H1 (cell line): ENCODE measurements at regions not wholly inside any gene's neighbourhood (a gene's known extent, or its start where the extent isn't known, plus 50 kb on each side); places are given as distances from the start of the nearest gene placed in this dataset.

ENCODE experiments used
- CTCF ChIA-PET: fragments of 300-600 bp; sonication (Branson Sonifier 250); formaldehyde crosslinking; loops from one replicate; lab custom pipeline; 2021; ENCODE audit not compliant: partially characterized antibody; lab: Charles Lee
- POLR2A ChIA-PET: fragments of 300-600 bp; sonication (Branson Sonifier 250); formaldehyde crosslinking; loops from one replicate; lab custom pipeline; 2021; ENCODE audit warnings: inconsistent platforms; ENCODE audit not compliant: partially characterized antibody; lab: Charles Lee
- DNase-seq, 2 experiments: peaks; one replicate each; pipeline versions ENCODE4 v3.0.0 to v3.0.0-alpha.2; 2010 to 2022; ENCODE audit warnings: low spot score in 2 of 2, low read depth in 1 of 2, mixed read lengths in 1 of 2
- FAIRE-seq: peaks from 2 replicates; lab custom pipeline; 2011; peaks lifted over from hg19 to GRCh38; lab: Jason Lieb, UNC
- H2AFZ ChIP-seq: 2 replicates; pipeline ENCODE4 v1.8.1; 2012; ENCODE audit warnings: low read length, inconsistent platforms
- H2AK5ac ChIP-seq: 2 replicates; pipeline ENCODE4 v1.6.1; 2013; ENCODE audit warnings: low read depth, low read length
- H2BK120ac ChIP-seq: replicated peaks from 2 replicates; pipeline ENCODE3; 2013; ENCODE audit warnings: low read depth, low read length, inconsistent platforms
- H2BK12ac ChIP-seq: 2 replicates; pipeline ENCODE4 v1.6.1; 2013; ENCODE audit warnings: low read depth, low read length
- H2BK15ac ChIP-seq: 2 replicates; pipeline ENCODE4 v1.6.1; 2013; ENCODE audit warnings: low read length
- H2BK20ac ChIP-seq: 2 replicates; pipeline ENCODE4 v1.6.1; 2013; ENCODE audit warnings: low read length
- H2BK5ac ChIP-seq: 2 replicates; pipeline ENCODE4 v1.6.1; 2013; ENCODE audit warnings: low read depth, low read length
- H3K14ac ChIP-seq: 2 replicates; pipeline ENCODE4 v1.6.1; 2013; ENCODE audit warnings: inconsistent platforms; ENCODE audit not compliant: insufficient read length
- H3K18ac ChIP-seq: 2 replicates; pipeline ENCODE4 v1.6.1; 2013; ENCODE audit warnings: low read length; ENCODE audit errors: extremely low read depth
- H3K23ac ChIP-seq: 2 replicates; pipeline ENCODE4 v1.6.1; 2013; ENCODE audit warnings: inconsistent platforms; ENCODE audit not compliant: insufficient read length
- H3K23me2 ChIP-seq: 2 replicates; pipeline ENCODE4 v1.6.1; 2013; ENCODE audit warnings: low read depth, low read length
- H3K27ac ChIP-seq: 2 replicates; pipeline ENCODE4 v1.6.1; 2011; ENCODE audit warnings: low read depth, low read length, inconsistent platforms
- H3K27me3 ChIP-seq, 4 experiments: replicated peaks in 1 of 4; 1 replicate in 1 of 4; 2 replicates in 3 of 4; pipeline versions ENCODE4 v1.6.1 to v1.8.1; 2011 to 2013; ENCODE audit warnings: low read length in 3 of 4, mild to moderate bottlenecking in 3 of 4, inconsistent platforms in 2 of 4, mixed read lengths in 2 of 4, moderate library complexity in 1 of 4; ENCODE audit not compliant: control insufficient read depth in 3 of 4, insufficient read depth in 3 of 4; ENCODE audit errors: extremely low read depth in 1 of 4
- H3K36me3 ChIP-seq, 4 experiments: 2 replicates each; pipeline versions ENCODE4 v1.6.1 to v1.8.1; 2011 to 2013; ENCODE audit warnings: mild to moderate bottlenecking in 4 of 4, low read length in 3 of 4, moderate library complexity in 2 of 4, control low read depth in 1 of 4, inconsistent platforms in 1 of 4; ENCODE audit not compliant: insufficient read depth in 4 of 4, control insufficient read depth in 2 of 4
- H3K4ac ChIP-seq: replicated peaks from 2 replicates; pipeline ENCODE3; 2013; ENCODE audit warnings: low read length, low read depth, mixed read lengths, inconsistent platforms; ENCODE audit not compliant: insufficient read length
- H3K4me1 ChIP-seq, 4 experiments: replicated peaks in 1 of 4; 1 replicate in 1 of 4; 2 replicates in 3 of 4; pipeline versions ENCODE4 v1.6.1 to v1.8.1; 2011 to 2013; ENCODE audit warnings: low read length in 3 of 4, inconsistent platforms in 2 of 4, mixed read lengths in 1 of 4; ENCODE audit not compliant: insufficient read depth in 4 of 4, control insufficient read depth in 3 of 4
- H3K4me2 ChIP-seq, 2 experiments: 2 replicates each; pipeline versions ENCODE4 v1.6.1 to v1.8.1; 2011 to 2013; ENCODE audit warnings: low read depth in 2 of 2, low read length in 2 of 2, control low read depth in 1 of 2, inconsistent platforms in 1 of 2, mild to moderate bottlenecking in 1 of 2; ENCODE audit not compliant: insufficient read depth in 1 of 2
- H3K4me3 ChIP-seq, 4 experiments: fragments of 200-600, 300-600 bp in 1 of 4; sonication (generic), shearing (Covaris generic), sonication (Bioruptor Twin) in 1 of 4; 2 replicates each; pipeline versions ENCODE4 v1.5.1 to v1.8.1; 2011 to 2016; ENCODE audit warnings: low read length in 4 of 4, low read depth in 3 of 4, control low read depth in 2 of 4, inconsistent platforms in 2 of 4, mild to moderate bottlenecking in 2 of 4, mixed read lengths in 1 of 4, moderate library complexity in 1 of 4; ENCODE audit not compliant: insufficient read depth in 2 of 4; ENCODE audit errors: extremely low read depth in 1 of 4
- H3K56ac ChIP-seq: replicated peaks from 2 replicates; pipeline ENCODE3; 2013; ENCODE audit warnings: low read depth, mild to moderate bottlenecking, mixed read lengths, low read length, inconsistent platforms; ENCODE audit not compliant: insufficient read length
- H3K79me1 ChIP-seq: 2 replicates; pipeline ENCODE4 v1.6.1; 2013; ENCODE audit warnings: low read depth, low read length, control low read depth
- H3K79me2 ChIP-seq, 2 experiments: 2 replicates each; pipeline versions ENCODE4 v1.6.1 to v1.8.1; 2012 to 2013; ENCODE audit warnings: low read length in 2 of 2, mild to moderate bottlenecking in 2 of 2, inconsistent platforms in 1 of 2; ENCODE audit not compliant: insufficient read depth in 2 of 2, control insufficient read depth in 1 of 2
- H3K9ac ChIP-seq, 4 experiments: replicated peaks in 1 of 4; 1 replicate in 1 of 4; 2 replicates in 3 of 4; pipeline versions ENCODE4 v1.6.1 to v1.8.1; 2011 to 2013; ENCODE audit warnings: low read depth in 3 of 4, low read length in 3 of 4, control low read depth in 2 of 4, mild to moderate bottlenecking in 2 of 4, moderate library complexity in 2 of 4, inconsistent platforms in 1 of 4; ENCODE audit errors: extremely low read depth in 1 of 4
- H3K9me3 ChIP-seq, 2 experiments: 2 replicates each; pipeline versions ENCODE4 v1.6.1 to v1.8.1; 2012 to 2013; ENCODE audit warnings: mild to moderate bottlenecking in 2 of 2, moderate library complexity in 2 of 2, control low read depth in 1 of 2, inconsistent platforms in 1 of 2, low read depth in 1 of 2, low read length in 1 of 2, mixed read lengths in 1 of 2; ENCODE audit not compliant: insufficient read depth in 2 of 2
- H4K20me1 ChIP-seq, 2 experiments: replicated peaks in 1 of 2; 2 replicates each; pipeline versions ENCODE3 to v1.8.1; 2011 to 2013; ENCODE audit warnings: inconsistent platforms in 2 of 2, low read length in 2 of 2, mild to moderate bottlenecking in 1 of 2; ENCODE audit not compliant: insufficient read depth in 2 of 2, control insufficient read depth in 1 of 2
- H4K5ac ChIP-seq: 2 replicates; pipeline ENCODE4 v1.6.1; 2013; ENCODE audit warnings: low read length, low read depth, mixed read lengths, inconsistent platforms; ENCODE audit not compliant: insufficient read length
- H4K8ac ChIP-seq: 2 replicates; pipeline ENCODE4 v1.8.0; 2013; ENCODE audit warnings: mild to moderate bottlenecking, moderate library complexity, low read length, inconsistent platforms; ENCODE audit not compliant: insufficient read depth; ENCODE audit errors: extremely low read depth
- H4K91ac ChIP-seq: replicated peaks from 2 replicates; pipeline ENCODE3; 2013; ENCODE audit warnings: low read length, mixed read lengths, inconsistent platforms; ENCODE audit not compliant: insufficient read length
- CBX5 ChIP-seq: fragments of 300-800, 300-1000 bp; sonication (generic); IDR thresholded peaks from 2 replicates; pipeline ENCODE4 v1.7.1; 2016; ENCODE audit warnings: antibody characterized with exemption, low read length, low read depth
- CHD1 ChIP-seq: IDR thresholded peaks from 2 replicates; pipeline ENCODE4 v1.6.1; 2012; ENCODE audit warnings: low read depth, low read length, improper control_type of control experiment
- CHD2 ChIP-seq: IDR thresholded peaks from 2 replicates; pipeline ENCODE4 v1.6.1; 2012; ENCODE audit warnings: low read length, improper control_type of control experiment
- CREB1 ChIP-seq: IDR thresholded peaks from 2 replicates; pipeline ENCODE4 v1.6.1; 2012; ENCODE audit warnings: inconsistent platforms
- EGR1 ChIP-seq: IDR thresholded peaks from 2 replicates; pipeline ENCODE4 v1.6.1; 2011; ENCODE audit warnings: low read depth, low read length, borderline replicate concordance
- TBP ChIP-seq: IDR thresholded peaks from 2 replicates; pipeline ENCODE4 v1.6.1; 2011; ENCODE audit warnings: low read depth, low read length, improper control_type of control experiment
- WGBS, 2 experiments: shearing (Covaris generic) in 1 of 2; methylation state at CpG; one replicate each; pipeline versions ENCODE4 v1.1.6 to v1.1.7; 2013 to 2015; ENCODE audit warnings: low lambda C conversion rate in 2 of 2, mixed read lengths in 2 of 2, inconsistent platforms in 1 of 2, low coverage in 1 of 2, missing lambda C conversion rate in 1 of 2; ENCODE audit not compliant: insufficient replicate concordance in 2 of 2, insufficient coverage in 1 of 2, insufficient read length in 1 of 2; ENCODE audit errors: extremely low coverage in 1 of 2, missing lambda C conversion rate in 1 of 2; 5-methylcytosine and 5-hydroxymethylcytosine counted together

GRCh38 chr9:33686942-33687341 lies 108.4 kb upstream of the PRSS3 start:
- no peak overlapping the region for H2BK12ac ChIP-seq
- no peak overlapping the region for H2BK20ac ChIP-seq
- no peak overlapping the region for H2BK15ac ChIP-seq
- H2AFZ ChIP-seq: no peak overlapping the region
- 94% methylated on average over 4 of the region's 4 CpGs; no CpG with 5 or more reads in 1 of the 2 experiments for WGBS, 2 experiments
- H2BK5ac ChIP-seq: no peak overlapping the region
- H4K91ac ChIP-seq: no peak overlapping the region
- no peak overlapping the region for H2BK120ac ChIP-seq
- no peak overlapping the region for H3K56ac ChIP-seq
- no peaks in the 10 kb centered on the region for H3K79me2 ChIP-seq
- H4K5ac ChIP-seq: no peak overlapping the region
- H3K9ac ChIP-seq: no peak overlapping the region
- no peak overlapping the region for H3K4ac ChIP-seq
- H3K27ac ChIP-seq: no peak overlapping the region
- no peaks in the 10 kb centered on the region for H4K20me1 ChIP-seq
- no peak for DNase-seq
- FAIRE-seq: no peak
- no peaks in the 10 kb centered on the region for H3K27me3 ChIP-seq
- no peak overlapping the region for H4K8ac ChIP-seq
- ChIA-PET POLR2A (no interaction called here), CTCF (no interaction called here)
- no peak overlapping the region for H3K4me2 ChIP-seq
- H3K36me3 ChIP-seq: no peaks in the 10 kb centered on the region
- H3K79me1 ChIP-seq: no peaks in the 10 kb centered on the region
- H3K4me3 ChIP-seq: no peak overlapping the region
- TF ChIP-seq TBP: no peak
- TF ChIP-seq EGR1: no peak
- no peak for TF ChIP-seq CREB1
- no peak for TF ChIP-seq CHD1
- no peak for TF ChIP-seq CBX5
- no peak for TF ChIP-seq CHD2
- no peaks in the 10 kb centered on the region for H3K4me1 ChIP-seq
- H3K9me3 ChIP-seq: no peaks in the 10 kb centered on the region
- H3K18ac ChIP-seq: no peak overlapping the region
- H3K14ac ChIP-seq: no peak overlapping the region
- H2AK5ac ChIP-seq: no peak overlapping the region
- H3K23ac ChIP-seq: no peak overlapping the region
- H3K23me2 ChIP-seq: no peaks in the 10 kb centered on the region
